ENCODE measurements at regions not wholly inside any gene's neighbourhood (a gene's known extent, or its start where the extent isn't known, plus 50 kb on each side); places are given as distances from the start of the nearest gene placed in this dataset.
"Not testable (repeated sequence)": the region's sequence is repeated elsewhere in the genome, so short reads cannot be mapped to it uniquely, and the experiment has no call there.

GRCh38 chr1:146600720-146601307, 337.3 kb upstream of the NBPF12 start:
- not testable (repeated sequence) for TF ChIP-seq CTCF (IDR thresholded peaks at IDR 0.05; ENCODE audit: extremely low read depth in 1 of 2, insufficient read depth in 1 of 2, low read depth in 1 of 2, low read length in 2 of 2); JUN (IDR thresholded peaks at IDR 0.05; ENCODE audit: borderline replicate concordance, insufficient read depth, insufficient read length, low read depth)
